HepG2 (cell line): ENCODE measurements at regions not wholly inside any gene's neighbourhood (a gene's known extent, or its start where the extent isn't known, plus 50 kb on each side); places are given as distances from the start of the nearest gene placed in this dataset.
A peak's percentile ranks its signal among the peaks of the same experiment; 100 is the strongest.

Experiments used
- ARID3A ChIP-seq: IDR thresholded peaks from 2 replicates; pipeline ENCODE4 v1.6.1; 2012; ENCODE audit warnings: low read depth, low read length, improper control_type of control experiment
- ARNT2 ChIP-seq: sonication (generic); formaldehyde crosslinking; IDR thresholded peaks from 2 replicates; pipeline ENCODE4 v1.8.0; 2022; ENCODE audit warnings: mild to moderate bottlenecking, low read depth, missing genetic modification reagents, moderate library complexity
- ATF4 ChIP-seq, 2 experiments: fragments of 450-650 bp in 1 of 2; sonication (generic) in 1 of 2; formaldehyde crosslinking; IDR thresholded peaks; 2 replicates each; pipeline versions ENCODE4 v1.5.0 to v1.8.0; 2020 to 2022; ENCODE audit warnings: mild to moderate bottlenecking in 1 of 2, missing genetic modification reagents in 1 of 2
- ELF3 ChIP-seq: IDR thresholded peaks from 2 replicates; pipeline ENCODE4 v1.6.1; 2016; ENCODE audit warnings: missing genetic modification reagents, missing compliant biosample characterization
- EP300 ChIP-seq, 3 experiments: sonication (generic) in 1 of 3; formaldehyde crosslinking in 1 of 3; IDR thresholded peaks; 2 replicates each; pipeline versions ENCODE4 v1.5.1 to v1.6.1; 2011 to 2020; ENCODE audit warnings: low read depth in 2 of 3, low read length in 2 of 3, borderline replicate concordance in 1 of 3, improper control_type of control experiment in 1 of 3, mild to moderate bottlenecking in 1 of 3, missing genetic modification reagents in 1 of 3, moderate library complexity in 1 of 3
- FOXK2 ChIP-seq: fragments of 450-650 bp; IDR thresholded peaks from 2 replicates; pipeline ENCODE4 v1.6.1; 2016
- ISL2 ChIP-seq: sonication (generic); formaldehyde crosslinking; IDR thresholded peaks from 2 replicates; pipeline ENCODE4 v1.5.0; 2020; ENCODE audit warnings: missing genetic modification reagents
- KAT2B ChIP-seq: fragments of 150-350 bp; IDR thresholded peaks from 2 replicates; pipeline ENCODE4 v1.6.1; 2014; ENCODE audit warnings: low read depth, low read length, borderline replicate concordance
- MED1 ChIP-seq: sonication (generic); formaldehyde crosslinking; IDR thresholded peaks from 2 replicates; pipeline ENCODE4 v1.4.0; 2020; ENCODE audit warnings: missing genetic modification reagents
- NFIC ChIP-seq: IDR thresholded peaks from 2 replicates; pipeline ENCODE4 v1.6.1; 2012; ENCODE audit warnings: mild to moderate bottlenecking, low read length, inconsistent platforms
- PTBP1 ChIP-seq: fragments of 200-400 bp; formaldehyde crosslinking; IDR thresholded peaks from 2 replicates; pipeline ENCODE4 v1.6.1; 2018; ENCODE audit warnings: low read length, low read depth; ENCODE audit not compliant: poor library complexity, severe bottlenecking
- SP4 ChIP-seq: sonication (generic); formaldehyde crosslinking; IDR thresholded peaks from 2 replicates; pipeline ENCODE4 v1.8.1; 2023; ENCODE audit warnings: mild to moderate bottlenecking, missing genetic modification reagents
- SSRP1 ChIP-seq: IDR thresholded peaks from 2 replicates; pipeline ENCODE4 v1.6.1; 2016; ENCODE audit warnings: control low read depth
- ZBTB3 ChIP-seq: sonication (generic); formaldehyde crosslinking; IDR thresholded peaks from 2 replicates; pipeline ENCODE4 v1.4.0; 2020; ENCODE audit warnings: low read depth, mild to moderate bottlenecking, moderate library complexity, missing genetic modification reagents, borderline replicate concordance
- ZFP90 ChIP-seq: sonication (generic); formaldehyde crosslinking; IDR thresholded peaks from 2 replicates; pipeline ENCODE4 v1.8.0; 2022; ENCODE audit warnings: missing genetic modification reagents, mild to moderate bottlenecking, inconsistent platforms, borderline replicate concordance
- ZNF615 ChIP-seq: sonication (generic); formaldehyde crosslinking; IDR thresholded peaks from 2 replicates; pipeline ENCODE4 v1.5.0; 2020; ENCODE audit warnings: mild to moderate bottlenecking, missing genetic modification reagents, borderline replicate concordance
- ZNF747 ChIP-seq: sonication (generic); formaldehyde crosslinking; IDR thresholded peaks from 2 replicates; pipeline ENCODE4 v1.8.1; 2023; ENCODE audit warnings: missing genetic modification reagents, mild to moderate bottlenecking, borderline replicate concordance
- ZNF800 ChIP-seq: sonication (generic); formaldehyde crosslinking; IDR thresholded peaks from 2 replicates; pipeline ENCODE4 v1.4.0; 2020; ENCODE audit warnings: missing genetic modification reagents
- TF ChIP-seq, protein P1 (sequence below): sonication (generic); formaldehyde crosslinking; IDR thresholded peaks from 2 replicates; pipeline ENCODE4 v1.4.0; 2020; ENCODE audit warnings: mild to moderate bottlenecking, missing genetic modification reagents
- TF ChIP-seq, protein P2 (sequence below): sonication (generic); formaldehyde crosslinking; IDR thresholded peaks from 2 replicates; pipeline ENCODE4 v1.8.0; 2022; ENCODE audit warnings: mild to moderate bottlenecking, missing genetic modification reagents, moderate library complexity

- TF ChIP-seq, protein P1, sequence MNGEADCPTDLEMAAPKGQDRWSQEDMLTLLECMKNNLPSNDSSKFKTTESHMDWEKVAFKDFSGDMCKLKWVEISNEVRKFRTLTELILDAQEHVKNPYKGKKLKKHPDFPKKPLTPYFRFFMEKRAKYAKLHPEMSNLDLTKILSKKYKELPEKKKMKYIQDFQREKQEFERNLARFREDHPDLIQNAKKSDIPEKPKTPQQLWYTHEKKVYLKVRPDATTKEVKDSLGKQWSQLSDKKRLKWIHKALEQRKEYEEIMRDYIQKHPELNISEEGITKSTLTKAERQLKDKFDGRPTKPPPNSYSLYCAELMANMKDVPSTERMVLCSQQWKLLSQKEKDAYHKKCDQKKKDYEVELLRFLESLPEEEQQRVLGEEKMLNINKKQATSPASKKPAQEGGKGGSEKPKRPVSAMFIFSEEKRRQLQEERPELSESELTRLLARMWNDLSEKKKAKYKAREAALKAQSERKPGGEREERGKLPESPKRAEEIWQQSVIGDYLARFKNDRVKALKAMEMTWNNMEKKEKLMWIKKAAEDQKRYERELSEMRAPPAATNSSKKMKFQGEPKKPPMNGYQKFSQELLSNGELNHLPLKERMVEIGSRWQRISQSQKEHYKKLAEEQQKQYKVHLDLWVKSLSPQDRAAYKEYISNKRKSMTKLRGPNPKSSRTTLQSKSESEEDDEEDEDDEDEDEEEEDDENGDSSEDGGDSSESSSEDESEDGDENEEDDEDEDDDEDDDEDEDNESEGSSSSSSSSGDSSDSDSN (CRISPR knock-in tag): no peak
- TF ChIP-seq ZFP90: no peak
- TF ChIP-seq SSRP1: 0 out of 2 replicates have a peak, but pooled peaks have one; percentile 3
- TF ChIP-seq SP4 (CRISPR knock-in tag): no peak
- TF ChIP-seq, protein P2, sequence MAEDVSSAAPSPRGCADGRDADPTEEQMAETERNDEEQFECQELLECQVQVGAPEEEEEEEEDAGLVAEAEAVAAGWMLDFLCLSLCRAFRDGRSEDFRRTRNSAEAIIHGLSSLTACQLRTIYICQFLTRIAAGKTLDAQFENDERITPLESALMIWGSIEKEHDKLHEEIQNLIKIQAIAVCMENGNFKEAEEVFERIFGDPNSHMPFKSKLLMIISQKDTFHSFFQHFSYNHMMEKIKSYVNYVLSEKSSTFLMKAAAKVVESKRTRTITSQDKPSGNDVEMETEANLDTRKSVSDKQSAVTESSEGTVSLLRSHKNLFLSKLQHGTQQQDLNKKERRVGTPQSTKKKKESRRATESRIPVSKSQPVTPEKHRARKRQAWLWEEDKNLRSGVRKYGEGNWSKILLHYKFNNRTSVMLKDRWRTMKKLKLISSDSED (CRISPR knock-in tag): no peak
- TF ChIP-seq ELF3 (CRISPR knock-in tag): no peak
- TF ChIP-seq MED1 (CRISPR knock-in tag): peak; percentile 60
- TF ChIP-seq FOXK2: no peak
- TF ChIP-seq EP300 (IDR thresholded peaks at IDR 0.05; ENCODE audit: low read depth in 2 of 2, low read length in 2 of 2): peak; percentile 28 to 47; a peak in 3 of 4 replicates
- no peak for TF ChIP-seq EP300 (CRISPR knock-in tag; IDR thresholded peaks at IDR 0.05; ENCODE audit: borderline replicate concordance)
- TF ChIP-seq ZBTB3 (CRISPR knock-in tag): no peak
- no peak for TF ChIP-seq PTBP1
- TF ChIP-seq ARID3A: 0 out of 2 replicates have a peak, but pooled peaks have one; percentile 47
- peak; percentile 81; the same call in 1 of the 2 replicates for TF ChIP-seq NFIC
- TF ChIP-seq ZNF615 (CRISPR knock-in tag): no peak
- no peak for TF ChIP-seq ZNF800
- TF ChIP-seq KAT2B: no peak
- peak in 1 of 2 experiments; percentile 90; a peak in 2 of 4 replicates for TF ChIP-seq ATF4 (CRISPR knock-in tag; IDR thresholded peaks at IDR 0.05)
- no peak for TF ChIP-seq ZNF747 (CRISPR knock-in tag)
- TF ChIP-seq ARNT2 (CRISPR knock-in tag): no peak
- peak; percentile 56; the same call in 1 of the 2 replicates for TF ChIP-seq ISL2
These were observed 94.6 kb upstream of the RPS6KA3 start (continued) for GRCh38 chrX:20361081-20361889.
